GM23248 (cell line): ENCODE measurements at regions not wholly inside any gene's neighbourhood (a gene's known extent, or its start where the extent isn't known, plus 50 kb on each side); places are given as distances from the start of the nearest gene placed in this dataset.
A peak's percentile ranks its signal among the peaks of the same experiment; 100 is the strongest.

Source experiments
- DNase-seq: peaks from one replicate; pipeline ENCODE4 v3.0.0-alpha.2; 2015
- H2AFZ ChIP-seq: fragments of 200-600 bp; sonication (generic); 2 replicates; pipeline ENCODE4 v1.6.1; 2016; ENCODE audit warnings: antibody characterized with exemption
- H3F3A ChIP-seq: fragments of 200-600 bp; sonication (generic); 2 replicates; pipeline ENCODE4 v1.6.1; 2016; ENCODE audit warnings: mild to moderate bottlenecking, antibody characterized with exemption, mixed run types; ENCODE audit not compliant: insufficient read depth
- H3K27ac ChIP-seq: fragments of 200-600 bp; sonication (generic); 2 replicates; pipeline ENCODE4 v1.5.1; 2016; ENCODE audit warnings: mild to moderate bottlenecking
- H3K27me3 ChIP-seq: fragments of 200-600 bp; sonication (generic); replicated peaks from 2 replicates; pipeline ENCODE4 v1.6.1; 2016; ENCODE audit warnings: mild to moderate bottlenecking; ENCODE audit not compliant: insufficient read depth
- H3K36me3 ChIP-seq: fragments of 200-600 bp; sonication (generic); 2 replicates; pipeline ENCODE4 v1.6.1; 2016; ENCODE audit warnings: low read depth, mild to moderate bottlenecking
- H3K4me1 ChIP-seq: fragments of 200-600 bp; sonication (generic); 2 replicates; pipeline ENCODE4 v1.6.1; 2016; ENCODE audit warnings: mild to moderate bottlenecking; ENCODE audit not compliant: insufficient read depth
- H3K4me2 ChIP-seq: fragments of 200-600 bp; sonication (generic); one replicate; pipeline ENCODE4 v1.6.1; 2016; ENCODE audit warnings: mild to moderate bottlenecking; ENCODE audit not compliant: unreplicated experiment
- H3K4me3 ChIP-seq: fragments of 200-600 bp; sonication (generic); 2 replicates; pipeline ENCODE4 v1.5.1; 2016; ENCODE audit warnings: mild to moderate bottlenecking
- H3K79me2 ChIP-seq: fragments of 200-600 bp; sonication (generic); 2 replicates; pipeline ENCODE4 v1.6.1; 2016; ENCODE audit warnings: mild to moderate bottlenecking; ENCODE audit not compliant: insufficient read depth
- H3K9ac ChIP-seq: fragments of 200-600 bp; sonication (generic); 2 replicates; pipeline ENCODE4 v1.6.1; 2016; ENCODE audit warnings: mild to moderate bottlenecking
- H3K9me2 ChIP-seq: fragments of 200-600 bp; sonication (generic); 2 replicates; pipeline ENCODE4 v1.6.1; 2016; ENCODE audit warnings: mixed run types, mild to moderate bottlenecking, moderate library complexity; ENCODE audit not compliant: insufficient read depth
- H3K9me3 ChIP-seq: fragments of 200-600 bp; sonication (generic); one replicate; pipeline ENCODE4 v1.6.1; 2017; ENCODE audit warnings: low read depth
- H4K20me1 ChIP-seq: fragments of 200-600 bp; sonication (generic); 2 replicates; pipeline ENCODE4 v1.6.0; 2016; ENCODE audit not compliant: insufficient read depth
- EZH2 ChIP-seq: fragments of 200-600 bp; sonication (generic); IDR thresholded peaks from 2 replicates; pipeline ENCODE4 v1.6.1; 2018; ENCODE audit warnings: antibody characterized with exemption, mild to moderate bottlenecking; ENCODE audit not compliant: insufficient read depth, poor library complexity, severe bottlenecking
- EZH2phosphoT487 ChIP-seq: fragments of 200-600 bp; sonication (generic); IDR thresholded peaks from 2 replicates; pipeline ENCODE4 v1.6.1; 2018; ENCODE audit warnings: antibody characterized with exemption, moderate library complexity, mild to moderate bottlenecking, low read depth; ENCODE audit not compliant: insufficient read depth
- WGBS, 2 experiments: methylation state at CpG; one replicate each; pipeline ENCODE4 v1.1.6; 2015 to 2017; ENCODE audit warnings: low lambda C conversion rate in 2 of 2, low coverage in 1 of 2; ENCODE audit errors: missing lambda C conversion rate in 2 of 2; 5-methylcytosine and 5-hydroxymethylcytosine counted together
- in situ Hi-C: fragments of 300-500 bp; cut with MboI; formaldehyde crosslinking; loops from 2 replicates; pipeline ENCODE4 v1.15.0; 2020

- Histone ChIP-seq H2AFZ (no peak overlapping the region), H3F3A (no peaks in the 10 kb centered on the region), H3K9ac (no peak overlapping the region), H3K4me1 (no peaks in the 10 kb centered on the region), H3K9me2 (no peaks in the 10 kb centered on the region), H3K36me3 (no peaks in the 10 kb centered on the region), H4K20me1 (no peaks in the 10 kb centered on the region), H3K27me3 (no peaks in the 10 kb centered on the region), H3K9me3 (no peaks in the 10 kb centered on the region), H3K27ac (no peak overlapping the region), H3K79me2 (no peaks in the 10 kb centered on the region), H3K4me2 (no peak overlapping the region), H3K4me3 (no peak overlapping the region)
- TF ChIP-seq EZH2 (no peak), EZH2phosphoT487 (no peak)
- 38 to 77% methylated on average over 1 of the region's 1 CpG for WGBS, 2 experiments
- in situ Hi-C loops = no loop called here
- DNase-seq = no peak
Measured at GRCh38 chr14:42510071-42510470, 903.4 kb downstream of the LRFN5 start.

GRCh38 chr14:42508209-42508946 lies 901.7 kb downstream of the LRFN5 start:
- no peaks in the 10 kb centered on the region for H3F3A ChIP-seq
- no peaks in the 10 kb centered on the region for H3K27me3 ChIP-seq
- no peak for TF ChIP-seq EZH2
- no peak for TF ChIP-seq EZH2phosphoT487
- no peak overlapping the region for H3K9ac ChIP-seq
- in situ Hi-C loops = no loop called here
- no peaks in the 10 kb centered on the region for H3K9me2 ChIP-seq
- no peaks in the 10 kb centered on the region for H3K9me3 ChIP-seq
- H3K36me3 ChIP-seq = no peaks in the 10 kb centered on the region
- no peak overlapping the region for H3K4me2 ChIP-seq
- no peaks in the 10 kb centered on the region for H3K79me2 ChIP-seq
- no peaks in the 10 kb centered on the region for H3K4me1 ChIP-seq
- H4K20me1 ChIP-seq = no peaks in the 10 kb centered on the region
- no peak overlapping the region for H3K27ac ChIP-seq
- no peak overlapping the region for H3K4me3 ChIP-seq
- DNase-seq = no peak
- 49 to 53% methylated on average over 3 of the region's 3 CpGs for WGBS, 2 experiments
- H2AFZ ChIP-seq = no peak overlapping the region

- Histone ChIP-seq H3K79me2 (no peaks in the 10 kb centered on the region), H2AFZ (no peak overlapping the region), H3K4me3 (no peak overlapping the region), H4K20me1 (no peaks in the 10 kb centered on the region), H3K9me3 (no peaks in the 10 kb centered on the region), H3K4me2 (no peak overlapping the region), H3K9me2 (no peaks in the 10 kb centered on the region), H3K9ac (no peak overlapping the region), H3F3A (no peaks in the 10 kb centered on the region), H3K27me3 (no peaks in the 10 kb centered on the region), H3K36me3 (no peaks in the 10 kb centered on the region), H3K4me1 (no peaks in the 10 kb centered on the region), H3K27ac (no peak overlapping the region)
- 15 to 18% methylated on average over 1 of the region's 1 CpG for WGBS, 2 experiments
- TF ChIP-seq EZH2 = no peak
- TF ChIP-seq EZH2phosphoT487 = no peak
- in situ Hi-C loops = no loop called here
- DNase-seq = no peak
Measured at GRCh38 chr14:42504433-42504832, 897.8 kb downstream of the LRFN5 start.

- Histone ChIP-seq H4K20me1 (no peaks in the 10 kb centered on the region), H3K4me1 (no peaks in the 10 kb centered on the region), H3K36me3 (no peaks in the 10 kb centered on the region), H3K4me3 (no peak overlapping the region), H3K9me3 (no peaks in the 10 kb centered on the region), H3K9me2 (no peaks in the 10 kb centered on the region), H2AFZ (no peak overlapping the region), H3K4me2 (no peak overlapping the region), H3F3A (no peaks in the 10 kb centered on the region), H3K27me3 (no peaks in the 10 kb centered on the region), H3K27ac (no peak overlapping the region), H3K9ac (no peak overlapping the region), H3K79me2 (no peaks in the 10 kb centered on the region)
- in situ Hi-C loops = no loop called here
- TF ChIP-seq EZH2phosphoT487 (no peak), EZH2 (no peak)
- no peak for DNase-seq
Measured at GRCh38 chr14:42499137-42499536, 892.5 kb downstream of the LRFN5 start.

- Histone ChIP-seq H3F3A (no peaks in the 10 kb centered on the region), H3K9me2 (no peaks in the 10 kb centered on the region), H3K27me3 (no peaks in the 10 kb centered on the region), H2AFZ (no peak overlapping the region), H3K9ac (no peak overlapping the region), H3K4me2 (no peak overlapping the region), H3K79me2 (no peaks in the 10 kb centered on the region), H3K9me3 (no peaks in the 10 kb centered on the region), H3K4me3 (no peak overlapping the region), H4K20me1 (no peaks in the 10 kb centered on the region), H3K27ac (no peak overlapping the region), H3K4me1 (peaks cover 5% of the 10 kb centered on the region; the same call in 1 of the 2 replicates), H3K36me3 (no peaks in the 10 kb centered on the region)
- TF ChIP-seq EZH2 (no peak), EZH2phosphoT487 (no peak)
- 24 to 37% methylated on average over 1 of the region's 1 CpG for WGBS, 2 experiments
- DNase-seq = peak; percentile 15
- in situ Hi-C loops = no loop called here
Measured at GRCh38 chr14:42490536-42490935, 883.9 kb downstream of the LRFN5 start.
